ENCODE measurements at regions not wholly inside any gene's neighbourhood (a gene's known extent, or its start where the extent isn't known, plus 50 kb on each side); places are given as distances from the start of the nearest gene placed in this dataset.

- peak; percentile 97 to 100 for DNase-seq
Measured at GRCh38 chr3:194769020-194769643, 83.4 kb downstream of the FAM43A start.

GRCh38 chr3:194772241-194773000 lies 86.7 kb downstream of the FAM43A start:
- DNase-seq = no peak

- DNase-seq = no peak
Measured at GRCh38 chr3:194773216-194773615, 87.5 kb downstream of the FAM43A start.

- peak in 1 of 2 experiments; percentile 43 for DNase-seq
Measured at GRCh38 chr3:194773771-194774455, 88.2 kb downstream of the FAM43A start.

- no peak for DNase-seq
Measured at GRCh38 chr3:194775266-194775665, 89.6 kb downstream of the FAM43A start.

GRCh38 chr3:194775731-194776130 lies 90.0 kb downstream of the FAM43A start:
- DNase-seq = no peak

GRCh38 chr3:194777729-194778128 lies 92.0 kb downstream of the FAM43A start:
- DNase-seq = no peak

GRCh38 chr3:194779729-194780224 lies 94.1 kb downstream of the FAM43A start:
- no peak for DNase-seq

- no peak for DNase-seq
Measured at GRCh38 chr3:194780706-194781105, 95.0 kb downstream of the FAM43A start.

- no peak for DNase-seq
Measured at GRCh38 chr3:194781617-194782016, 95.9 kb downstream of the FAM43A start.

GRCh38 chr3:194782698-194783404 lies 97.2 kb downstream of the FAM43A start:
- no peak for DNase-seq

GRCh38 chr3:194784361-194784760 lies 98.7 kb downstream of the FAM43A start:
- no peak for DNase-seq

GRCh38 chr3:194785315-194785714 lies 99.6 kb downstream of the FAM43A start:
- no peak for DNase-seq

GRCh38 chr3:194787072-194787471 lies 101.4 kb downstream of the FAM43A start:
- no peak for DNase-seq

GRCh38 chr3:194787650-194788049 lies 102.0 kb downstream of the FAM43A start:
- DNase-seq = no peak

- no peak for DNase-seq
Measured at GRCh38 chr3:194792368-194792767, 106.7 kb downstream of the FAM43A start.

GRCh38 chr3:194797555-194798250 lies 112.0 kb downstream of the FAM43A start:
- DNase-seq = no peak

- no peak for DNase-seq
Measured at GRCh38 chr3:194798486-194798885, 112.8 kb downstream of the FAM43A start.

- no peak for DNase-seq
Measured at GRCh38 chr3:194800002-194800401, 114.3 kb downstream of the FAM43A start.

- DNase-seq = no peak
Measured at GRCh38 chr3:194801461-194802432, 116.1 kb downstream of the FAM43A start.

GRCh38 chr3:194804796-194805195 lies 119.1 kb downstream of the FAM43A start:
- no peak for DNase-seq
